HT1080 (cell line): ENCODE measurements at regions not wholly inside any gene's neighbourhood (a gene's known extent, or its start where the extent isn't known, plus 50 kb on each side); places are given as distances from the start of the nearest gene placed in this dataset.
A peak's percentile ranks its signal among the peaks of the same experiment; 100 is the strongest.

Experiments used
- DNase-seq: peaks from one replicate; pipeline ENCODE4 v3.0.0-alpha.2; 2015; ENCODE audit warnings: low read depth

GRCh38 chr15:39172380-39173281 lies 408.2 kb upstream of the THBS1 start:
- peak; percentile 51 for DNase-seq

GRCh38 chr15:39173426-39173825 lies 407.5 kb upstream of the THBS1 start:
- no peak for DNase-seq

DNA sequence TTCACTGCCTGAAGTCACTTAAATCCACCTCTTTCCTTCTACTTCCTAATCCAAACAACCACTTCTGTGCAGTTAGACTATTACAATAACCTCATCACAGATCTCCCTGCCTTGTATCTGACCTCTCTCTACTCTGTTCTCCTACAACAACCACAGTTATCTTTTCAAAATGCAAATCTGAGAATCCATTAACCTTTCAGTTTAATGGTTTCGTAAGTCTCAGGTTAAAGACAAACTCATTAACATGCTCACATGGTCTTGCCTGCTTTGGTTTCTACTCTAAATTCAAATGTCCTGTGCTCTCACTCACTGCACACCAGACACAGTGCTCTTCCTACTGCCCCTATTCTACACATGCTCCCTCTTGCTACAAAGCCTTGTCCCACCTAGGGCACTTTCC lies 406.5 kb upstream of the THBS1 start:
- DNase-seq: no peak

DNA sequence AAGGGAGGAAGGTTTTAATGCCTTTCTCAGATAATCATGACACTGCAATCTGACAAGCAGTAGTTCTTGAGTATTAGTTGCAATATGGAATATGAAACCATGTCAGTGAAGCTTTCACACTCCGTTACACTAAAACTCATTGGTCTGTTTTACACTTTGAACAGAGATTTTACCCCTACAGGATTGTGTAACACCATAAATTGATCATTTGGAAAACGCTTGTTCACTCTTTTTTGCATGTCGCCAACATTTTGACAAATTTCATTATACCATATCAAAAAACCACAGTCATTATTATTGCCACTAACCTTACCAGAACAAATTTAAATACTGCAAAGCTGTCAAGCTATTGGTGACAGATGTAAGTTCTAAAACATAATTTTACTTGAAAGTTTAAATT lies 404.8 kb upstream of the THBS1 start:
- DNase-seq: no peak

DNA sequence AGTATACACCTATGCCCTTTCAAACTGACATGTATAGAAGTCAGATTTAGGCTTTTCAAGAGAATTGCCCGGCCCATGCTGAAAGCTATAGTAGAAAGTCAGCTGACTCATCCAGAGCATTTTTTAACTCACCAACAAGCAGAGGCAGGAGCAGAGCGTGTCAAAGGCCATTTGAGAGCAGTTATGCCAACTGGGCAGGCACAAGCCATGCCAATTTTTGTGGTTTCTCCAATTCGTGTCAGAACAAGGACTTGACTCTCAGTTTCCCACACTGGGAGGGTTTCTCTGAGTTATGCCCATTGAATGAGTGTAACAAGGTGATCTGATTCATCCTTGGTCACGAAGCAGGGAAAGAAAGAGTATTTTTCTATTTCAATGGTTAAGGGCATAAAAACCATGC lies 403.3 kb upstream of the THBS1 start:
- no peak for DNase-seq

DNA sequence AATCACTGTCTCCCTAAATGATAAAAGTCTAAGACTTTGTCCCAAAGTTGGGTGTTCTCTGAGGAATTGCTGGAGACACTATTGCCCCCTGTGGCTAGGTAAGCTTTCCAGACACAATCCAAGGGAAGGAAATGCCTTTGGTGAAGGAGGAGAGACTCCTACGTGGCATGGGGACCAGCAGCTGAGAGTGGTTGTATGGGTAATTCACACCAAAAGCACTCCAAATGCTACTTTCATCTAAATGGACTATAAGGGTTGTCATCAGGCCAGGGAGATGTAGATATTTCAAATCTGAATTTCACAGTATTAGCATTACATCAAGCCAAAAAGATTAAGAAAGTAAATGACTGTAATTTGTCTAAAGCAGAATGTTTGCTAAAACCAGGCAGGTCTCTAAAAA lies 400.8 kb upstream of the THBS1 start:
- no peak for DNase-seq

DNA sequence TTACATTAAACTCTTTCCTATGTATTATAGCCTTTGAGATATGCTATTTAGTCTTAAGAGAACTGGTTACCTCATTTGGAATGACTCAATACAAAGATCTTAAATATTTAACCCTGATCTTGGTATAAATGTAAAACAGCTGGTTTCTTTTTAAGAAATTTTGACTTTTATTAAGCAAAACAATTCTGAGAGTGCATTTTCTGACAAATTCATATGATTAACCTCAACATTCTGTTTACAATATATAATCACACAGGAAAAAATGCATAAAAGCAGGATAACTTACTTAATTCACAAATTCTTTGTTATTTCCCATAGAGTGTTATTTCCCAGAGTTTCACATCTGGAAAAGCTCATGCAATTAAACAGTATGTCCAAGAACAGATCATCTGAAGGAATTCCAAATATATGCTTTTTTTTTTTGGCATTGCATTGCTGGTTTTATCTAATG lies 400.4 kb upstream of the THBS1 start:
- DNase-seq: no peak

- no peak for DNase-seq
Observed at GRCh38 chr15:39181056-39181747, 399.7 kb upstream of the THBS1 start.

- DNase-seq: no peak
Observed at GRCh38 chr15:39181940-39182339, 398.9 kb upstream of the THBS1 start.

GRCh38 chr15:39183164-39183881 lies 397.6 kb upstream of the THBS1 start:
- DNase-seq: no peak

GRCh38 chr15:39184701-39185390 lies 396.0 kb upstream of the THBS1 start:
- no peak for DNase-seq

DNA sequence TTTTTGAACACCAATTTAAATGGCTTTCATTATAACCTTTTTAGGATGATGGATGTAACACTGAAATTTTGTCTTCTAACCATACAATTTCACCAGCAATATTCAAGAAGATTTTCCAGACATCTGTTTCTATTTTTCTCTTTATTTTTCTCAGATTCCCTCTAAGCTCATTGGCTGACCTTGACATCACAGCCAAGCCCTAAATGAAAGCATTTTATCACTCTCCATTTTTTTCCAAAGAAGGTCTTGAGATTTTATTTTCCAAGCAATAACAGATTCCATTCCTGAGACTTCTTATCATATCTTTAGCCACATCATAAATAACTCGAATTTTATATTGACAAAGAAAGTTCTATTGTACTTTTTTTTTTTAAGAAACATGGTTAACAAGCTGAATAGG lies 392.6 kb upstream of the THBS1 start:
- no peak for DNase-seq

DNA sequence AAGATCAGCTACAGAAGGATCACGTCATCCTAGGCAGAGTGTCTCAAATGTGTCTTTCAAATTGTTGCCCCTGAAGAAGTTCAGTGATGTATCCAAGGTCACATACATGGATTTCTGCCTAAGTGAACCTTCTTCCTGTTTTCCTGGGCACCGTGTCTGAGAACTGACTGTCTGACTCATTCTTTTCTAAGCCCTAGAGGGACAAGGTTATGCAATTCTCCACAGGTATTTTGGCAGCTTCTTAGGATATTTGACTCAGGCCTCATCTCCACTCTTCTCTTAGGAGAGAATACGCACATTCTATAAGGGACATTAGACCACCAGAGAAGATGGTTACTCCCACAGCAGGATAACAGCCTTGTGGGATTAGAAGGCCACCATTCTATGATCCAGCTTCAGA lies 391.9 kb upstream of the THBS1 start:
- DNase-seq: peak; percentile 94

- DNase-seq: peak; percentile 70
Observed at GRCh38 chr15:39191871-39192291, 389.0 kb upstream of the THBS1 start.

DNA sequence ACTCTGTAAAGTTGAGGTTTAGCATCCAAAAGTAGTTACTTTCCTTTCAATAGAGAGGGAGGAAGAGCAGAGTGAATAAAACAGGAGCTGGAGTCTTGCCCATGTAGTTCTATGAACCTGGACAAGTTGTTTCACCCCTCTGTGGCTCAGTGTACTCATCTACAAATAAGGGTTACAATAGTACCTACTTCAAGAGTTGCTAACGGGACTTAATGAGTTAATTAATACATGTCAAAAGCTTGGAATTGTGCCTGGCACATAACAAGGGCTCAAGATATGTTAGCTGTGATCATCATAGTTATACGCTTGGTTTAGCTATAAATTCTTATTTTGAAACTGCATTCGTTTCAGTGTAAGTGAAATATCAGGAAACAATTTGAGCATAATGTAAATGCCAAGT lies 388.5 kb upstream of the THBS1 start:
- DNase-seq: no peak

- no peak for DNase-seq
Observed at GRCh38 chr15:39192979-39193560, 387.8 kb upstream of the THBS1 start.

GRCh38 chr15:39193611-39194010 lies 387.3 kb upstream of the THBS1 start:
- DNase-seq: no peak

GRCh38 chr15:39194106-39194830 lies 386.6 kb upstream of the THBS1 start:
- peak; percentile 18 for DNase-seq

DNA sequence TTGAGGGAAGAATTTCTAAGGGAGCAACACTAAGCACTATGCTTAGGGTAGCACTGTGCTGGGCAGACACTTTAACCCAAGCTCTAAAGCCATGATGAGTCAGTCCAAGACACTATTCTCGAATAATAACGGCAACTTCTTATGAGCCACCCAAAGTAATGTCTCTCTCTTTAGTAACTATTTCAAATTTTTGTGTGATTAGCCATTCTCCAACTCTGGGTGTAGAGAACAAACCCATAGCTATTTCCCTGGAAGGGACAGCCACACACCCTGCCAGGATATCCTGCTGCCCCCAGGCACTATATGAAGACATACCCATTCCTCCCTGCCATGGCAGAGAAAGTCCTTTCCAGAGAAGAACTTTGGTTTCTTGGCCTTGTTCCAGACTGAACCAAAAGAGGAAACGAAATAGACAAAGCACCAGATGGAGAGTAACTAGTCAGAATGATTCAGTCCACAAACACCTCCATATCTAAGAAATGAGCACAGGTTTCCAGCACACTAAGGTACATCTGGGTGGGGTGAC lies 384.9 kb upstream of the THBS1 start:
- DNase-seq: peak; percentile 96
